ENCODE measurements at regions not wholly inside any gene's neighbourhood (a gene's known extent, or its start where the extent isn't known, plus 50 kb on each side); places are given as distances from the start of the nearest gene placed in this dataset.

GRCh38 chr10:85280014-85280413 is 951.6 kb downstream of the CCSER2 start:
- H3K23ac ChIP-seq (ENCODE audit: low read depth, low read length): no peak overlapping the region
- in situ Hi-C loops (cut with MboI; ENCODE audit: low sequenced_read_pairs) (no loop called here), dilution Hi-C loops (cut with HindIII; ENCODE audit: low sequenced_read_pairs, unreplicated experiment) (no loop called here), intact Hi-C loops (cut with micrococcal nuclease) (no loop called here)
- H3K4me3 ChIP-seq (ENCODE audit: insufficient read depth, low read depth, low read length): no peak overlapping the region
- no peaks in the 10 kb centered on the region for H4K20me1 ChIP-seq (ENCODE audit: insufficient read depth, low read length)
- H3K36me3 ChIP-seq (ENCODE audit: control insufficient read depth, insufficient read depth, low read length): no peaks in the 10 kb centered on the region
- no peak overlapping the region for H3K27ac ChIP-seq (ENCODE audit: insufficient read depth, low read length)
- H3K9ac ChIP-seq (ENCODE audit: low read depth, low read length): no peak overlapping the region
- no peaks in the 10 kb centered on the region for H3K27me3 ChIP-seq (ENCODE audit: control insufficient read depth, insufficient read depth, low read length)
- no peak overlapping the region for H2AK9ac ChIP-seq (replicated peaks; ENCODE audit: low read depth, low read length, poor library complexity)
- no TSS peak for BruUV-seq (replicated peaks)
- peaks cover 8% of the 10 kb centered on the region for H3K9me3 ChIP-seq (ENCODE audit: control insufficient read depth, insufficient read depth, low read length)
- H3K4me1 ChIP-seq (ENCODE audit: control insufficient read depth, insufficient read depth, low read length): no peaks in the 10 kb centered on the region
- ChIA-PET POLR2A (ENCODE audit: unreplicated experiment) (no interaction called here), CTCF (no interaction called here)
- no peak overlapping the region for H2AFZ ChIP-seq (replicated peaks; ENCODE audit: low read length, poor library complexity)
- no peak overlapping the region for H4K8ac ChIP-seq (ENCODE audit: low read depth in 2 of 2, low read length in 2 of 2)
- TF ChIP-seq SMC3 (IDR thresholded peaks at IDR 0.05; ENCODE audit: low read depth, low read length) (no peak), RCOR1 (IDR thresholded peaks at IDR 0.05; ENCODE audit: insufficient replicate concordance, low read length) (no peak), CEBPB (IDR thresholded peaks at IDR 0.05; ENCODE audit: low read depth, low read length) (no peak), ELK1 (IDR thresholded peaks at IDR 0.05; ENCODE audit: borderline replicate concordance, low read depth, low read length) (no peak), MXI1 (IDR thresholded peaks at IDR 0.05; ENCODE audit: borderline replicate concordance, low read depth, low read length) (no peak), USF2 (IDR thresholded peaks at IDR 0.05; ENCODE audit: low read depth, low read length) (no peak), RAD21 (IDR thresholded peaks at IDR 0.05; ENCODE audit: low read length) (no peak), BHLHE40 (IDR thresholded peaks at IDR 0.05; ENCODE audit: low read depth, low read length) (no peak), POLR2A (IDR thresholded peaks at IDR 0.05; ENCODE audit: low read depth, low read length) (no peak), CTCF (conservative IDR thresholded peaks at IDR 0.05; ENCODE audit: low read depth, low read length) (no peak), RFX5 (IDR thresholded peaks at IDR 0.05; ENCODE audit: low read depth, low read length) (no peak), CHD1 (IDR thresholded peaks at IDR 0.05; ENCODE audit: low read depth, low read length) (no peak), FOS (IDR thresholded peaks at IDR 0.05; ENCODE audit: low read depth, low read length) (no peak), MAFK (IDR thresholded peaks at IDR 0.05; ENCODE audit: low read depth, low read length) (no peak), MAZ (IDR thresholded peaks at IDR 0.05; ENCODE audit: borderline replicate concordance, low read depth, low read length) (no peak), NFE2L2 (IDR thresholded peaks at IDR 0.05; ENCODE audit: low read depth, low read length) (no peak)
- no peak overlapping the region for H3K4me2 ChIP-seq (ENCODE audit: low read depth, low read length)
- DNase-seq: no peak
- no peak overlapping the region for H2BK120ac ChIP-seq (ENCODE audit: low read depth, low read length)
- H2BK20ac ChIP-seq (ENCODE audit: low read depth, low read length): no peak overlapping the region
- H3K18ac ChIP-seq (ENCODE audit: low read depth, low read length): no peak overlapping the region
- no peak overlapping the region for H3K14ac ChIP-seq (replicated peaks; ENCODE audit: low read depth, low read length)
- no peak overlapping the region for H3K4ac ChIP-seq (ENCODE audit: low read depth, low read length)
- no peak overlapping the region for H3K56ac ChIP-seq (ENCODE audit: extremely low read depth, insufficient read depth, low read length)
- no peaks in the 10 kb centered on the region for H3K79me1 ChIP-seq (ENCODE audit: low read depth in 1 of 2, low read length in 2 of 2)
- no peak for ATAC-seq (ENCODE audit: low read depth)
- H2AK5ac ChIP-seq (ENCODE audit: low read depth, low read length): no peak overlapping the region
- WGBS, 2 experiments (ENCODE audit: extremely low coverage in 2 of 2, insufficient read length in 1 of 2): no CpG with 5 or more reads among the region's 4 CpGs
- H3K9me1 ChIP-seq (ENCODE audit: insufficient read depth, low read length): no peaks in the 10 kb centered on the region
- no peak overlapping the region for H2BK15ac ChIP-seq (ENCODE audit: low read depth, low read length)
- no peak overlapping the region for H2BK5ac ChIP-seq (ENCODE audit: low read depth, low read length, poor library complexity, severe bottlenecking)
- H4K5ac ChIP-seq (ENCODE audit: low read depth, low read length): no peak overlapping the region
- no peak overlapping the region for H4K91ac ChIP-seq (ENCODE audit: insufficient read depth, low read depth, low read length)
